Thoracic aorta (tissue), 2 donors: ENCODE measurements at regions not wholly inside any gene's neighbourhood (a gene's known extent, or its start where the extent isn't known, plus 50 kb on each side); places are given as distances from the start of the nearest gene placed in this dataset.
"Not testable (repeated sequence)": the region's sequence is repeated elsewhere in the genome, so short reads cannot be mapped to it uniquely, and the experiment has no call there.

Source experiments
- ATAC-seq: fragments of 150-250 bp; one replicate; pipeline ENCODE4 v1.8.0; 2017; ENCODE audit warnings: low read depth; ENCODE audit not compliant: insufficient number of reproducible peaks, low FRiP score
- DNase-seq: peaks from one replicate; pipeline ENCODE4 v3.0.0-alpha.2; 2020; ENCODE audit warnings: low spot score
- H3K27ac ChIP-seq, 2 donors: fragments of 200-600 bp; sonication (generic); 1 replicate in 1 of 2; 2 replicates in 1 of 2; pipeline ENCODE4 v1.5.1; 2016; ENCODE audit warnings: mild to moderate bottlenecking in 2 of 2, moderate library complexity in 2 of 2
- H3K27me3 ChIP-seq: fragments of 200-600 bp; sonication (generic); replicated peaks from 2 replicates; pipeline ENCODE4 v1.6.0; 2016; ENCODE audit warnings: mild to moderate bottlenecking; ENCODE audit not compliant: insufficient read depth
- H3K36me3 ChIP-seq: fragments of 200-600 bp; sonication (generic); one replicate; pipeline ENCODE4 v1.5.1; 2016
- H3K4me1 ChIP-seq, 2 donors: fragments of 200-600 bp; sonication (generic); 1 replicate in 1 of 2; 2 replicates in 1 of 2; pipeline versions ENCODE4 v1.5.1 to v1.6.0; 2016; ENCODE audit warnings: low read depth in 2 of 2, mild to moderate bottlenecking in 1 of 2; ENCODE audit not compliant: control insufficient read depth in 1 of 2
- H3K4me3 ChIP-seq: fragments of 200-600 bp; sonication (generic); 2 replicates; pipeline ENCODE4 v1.5.1; 2016; ENCODE audit warnings: mild to moderate bottlenecking
- H3K9me3 ChIP-seq: fragments of 200-600 bp; sonication (generic); 2 replicates; pipeline ENCODE4 v1.5.1; 2016
- TF ChIP-seq, protein P1 (sequence below): fragments of 200-600 bp; sonication (generic); IDR thresholded peaks from one replicate; pipeline ENCODE4 v1.5.1; 2019; ENCODE audit warnings: antibody characterized with exemption

DNA sequence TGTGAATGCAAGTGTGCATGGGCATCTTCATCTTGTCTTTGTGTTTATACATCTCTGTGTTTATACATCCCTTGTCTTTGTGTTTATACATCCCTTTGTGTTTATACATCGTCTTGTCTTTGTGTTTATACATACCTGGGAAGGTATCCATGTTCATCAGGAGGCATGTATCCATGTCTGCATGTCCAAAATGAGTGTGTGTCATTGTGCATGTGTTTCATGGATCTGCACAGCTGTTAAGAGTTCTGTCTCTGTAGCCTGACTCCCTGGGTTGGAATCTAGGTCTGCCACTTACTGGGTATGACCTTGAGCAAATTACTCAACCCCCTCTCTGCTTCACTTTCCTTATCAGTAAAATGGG lies 50.1 kb upstream of the SIRPA start:
- H3K36me3 ChIP-seq: no peaks in the 10 kb centered on the region
- ATAC-seq (no peak), DNase-seq (no peak)
- H3K27me3 ChIP-seq: no peaks in the 10 kb centered on the region
- peaks cover 0 to 9% of the 10 kb centered on the region in 2 donors for H3K4me1 ChIP-seq
- no peaks in the 10 kb centered on the region for H3K9me3 ChIP-seq
- H3K4me3 ChIP-seq: no peak overlapping the region
- TF ChIP-seq, protein P1, sequence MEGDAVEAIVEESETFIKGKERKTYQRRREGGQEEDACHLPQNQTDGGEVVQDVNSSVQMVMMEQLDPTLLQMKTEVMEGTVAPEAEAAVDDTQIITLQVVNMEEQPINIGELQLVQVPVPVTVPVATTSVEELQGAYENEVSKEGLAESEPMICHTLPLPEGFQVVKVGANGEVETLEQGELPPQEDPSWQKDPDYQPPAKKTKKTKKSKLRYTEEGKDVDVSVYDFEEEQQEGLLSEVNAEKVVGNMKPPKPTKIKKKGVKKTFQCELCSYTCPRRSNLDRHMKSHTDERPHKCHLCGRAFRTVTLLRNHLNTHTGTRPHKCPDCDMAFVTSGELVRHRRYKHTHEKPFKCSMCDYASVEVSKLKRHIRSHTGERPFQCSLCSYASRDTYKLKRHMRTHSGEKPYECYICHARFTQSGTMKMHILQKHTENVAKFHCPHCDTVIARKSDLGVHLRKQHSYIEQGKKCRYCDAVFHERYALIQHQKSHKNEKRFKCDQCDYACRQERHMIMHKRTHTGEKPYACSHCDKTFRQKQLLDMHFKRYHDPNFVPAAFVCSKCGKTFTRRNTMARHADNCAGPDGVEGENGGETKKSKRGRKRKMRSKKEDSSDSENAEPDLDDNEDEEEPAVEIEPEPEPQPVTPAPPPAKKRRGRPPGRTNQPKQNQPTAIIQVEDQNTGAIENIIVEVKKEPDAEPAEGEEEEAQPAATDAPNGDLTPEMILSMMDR: no peak
- H3K27ac ChIP-seq: no peak overlapping the region

DNA sequence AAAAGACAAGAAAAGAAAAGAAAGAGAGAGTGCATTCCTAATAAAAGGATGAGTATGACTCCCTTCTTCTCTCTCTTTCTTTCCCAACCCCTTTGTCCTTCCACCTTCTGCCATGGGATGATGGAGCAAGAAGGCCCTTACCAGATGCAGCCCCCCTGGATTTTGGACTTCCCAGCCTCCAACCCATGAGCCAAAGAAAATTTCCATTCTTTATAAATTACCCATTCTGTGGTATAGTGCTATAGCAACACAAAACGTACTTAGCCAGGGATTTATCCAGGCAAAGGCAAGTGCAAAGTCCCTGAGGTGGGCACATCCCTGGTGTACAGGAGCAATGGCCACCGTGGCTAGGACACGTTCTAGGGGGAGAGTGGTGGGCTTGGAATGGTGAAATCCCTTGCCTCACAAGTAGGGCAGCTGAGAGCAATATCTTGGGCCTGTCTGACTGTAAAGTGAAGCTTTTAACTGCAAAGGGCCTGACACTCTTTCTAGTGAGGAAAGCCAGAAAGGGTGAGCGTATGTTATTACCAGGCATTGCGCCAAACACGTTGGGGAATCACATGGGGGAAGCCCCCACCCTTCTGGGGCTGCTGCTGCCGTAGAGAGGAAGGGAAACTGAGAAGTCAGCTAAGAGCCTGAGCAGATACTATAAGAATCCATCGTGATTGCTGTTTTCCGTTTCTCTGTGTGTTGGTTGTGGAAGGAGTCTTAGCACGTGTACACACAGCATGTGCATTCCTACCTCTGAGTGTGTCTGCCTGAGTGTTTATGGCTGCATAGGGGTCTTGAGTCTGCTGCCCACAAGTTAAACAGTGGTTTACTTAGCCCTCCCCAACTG lies 50.7 kb upstream of the SIRPA start:
- DNase-seq (no peak), ATAC-seq (no peak)
- Histone ChIP-seq H3K36me3 (no peaks in the 10 kb centered on the region), H3K27me3 (no peaks in the 10 kb centered on the region), H3K4me3 (no peak overlapping the region), H3K4me1 (peaks cover 0 to 9% of the 10 kb centered on the region in 2 donors), H3K27ac (no peak overlapping the region), H3K9me3 (no peaks in the 10 kb centered on the region)
- TF ChIP-seq, protein P1: no peak

DNA sequence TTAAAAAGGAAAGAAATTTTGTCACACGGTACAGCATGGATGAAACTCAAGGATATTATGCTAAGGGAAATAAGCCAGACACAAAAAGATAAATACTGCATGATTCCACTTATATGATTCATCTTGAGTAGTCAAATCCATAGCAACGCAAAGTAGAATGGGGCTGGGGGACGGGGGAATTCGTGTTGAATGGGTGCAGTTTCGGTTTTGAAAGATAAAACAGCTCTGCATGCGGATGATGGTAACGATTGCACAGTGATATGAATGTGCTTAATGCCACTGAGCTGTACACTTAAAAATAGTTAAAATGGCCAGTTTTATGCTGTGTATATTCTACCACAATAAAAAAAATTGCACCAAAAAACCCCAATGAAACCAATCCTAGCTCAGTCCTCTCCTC lies 52.9 kb upstream of the SIRPA start:
- DNase-seq: no peak
- ATAC-seq: no peak
- TF ChIP-seq, protein P1: no peak
- Histone ChIP-seq H3K27ac (no peak overlapping the region), H3K9me3 (no peaks in the 10 kb centered on the region), H3K27me3 (no peaks in the 10 kb centered on the region), H3K4me1 (peaks cover 0 to 9% of the 10 kb centered on the region in 2 donors), H3K36me3 (no peaks in the 10 kb centered on the region), H3K4me3 (no peak overlapping the region)

DNA sequence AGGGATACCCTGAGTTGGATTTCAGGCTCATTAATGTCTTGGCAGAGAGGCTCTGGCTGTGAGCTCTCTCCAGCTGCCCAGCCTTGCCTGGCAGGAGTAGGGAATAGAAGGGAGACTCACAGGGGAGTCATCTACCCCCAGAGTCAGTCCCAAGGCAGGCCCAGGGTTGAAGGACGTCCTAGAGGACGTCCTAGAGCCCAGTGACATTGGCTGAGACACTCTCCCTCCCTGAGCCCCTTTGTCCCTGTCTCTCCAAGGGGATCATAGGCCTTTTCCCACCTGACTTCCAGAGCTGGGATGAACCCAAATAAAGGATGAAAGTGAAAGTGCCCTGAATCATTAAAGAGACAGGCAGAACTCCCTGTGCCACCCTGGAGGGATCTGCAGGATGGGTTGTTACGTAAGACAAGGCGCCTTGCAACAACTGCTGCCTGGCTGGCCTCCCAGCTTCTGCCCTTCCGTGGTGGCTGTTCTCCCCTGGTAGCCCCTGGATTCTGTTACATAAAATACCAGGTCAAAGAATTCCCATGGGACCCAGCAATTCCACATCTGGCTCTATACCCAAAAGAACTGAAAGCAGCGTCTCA lies 53.6 kb upstream of the SIRPA start:
- no peaks in the 10 kb centered on the region for H3K27me3 ChIP-seq
- no peak for DNase-seq
- peaks cover 0 to 9% of the 10 kb centered on the region in 2 donors for H3K4me1 ChIP-seq
- TF ChIP-seq, protein P1: no peak
- no peaks in the 10 kb centered on the region for H3K36me3 ChIP-seq
- H3K4me3 ChIP-seq: no peak overlapping the region
- no peaks in the 10 kb centered on the region for H3K9me3 ChIP-seq
- H3K27ac ChIP-seq: no peak overlapping the region
- ATAC-seq: no peak

DNA sequence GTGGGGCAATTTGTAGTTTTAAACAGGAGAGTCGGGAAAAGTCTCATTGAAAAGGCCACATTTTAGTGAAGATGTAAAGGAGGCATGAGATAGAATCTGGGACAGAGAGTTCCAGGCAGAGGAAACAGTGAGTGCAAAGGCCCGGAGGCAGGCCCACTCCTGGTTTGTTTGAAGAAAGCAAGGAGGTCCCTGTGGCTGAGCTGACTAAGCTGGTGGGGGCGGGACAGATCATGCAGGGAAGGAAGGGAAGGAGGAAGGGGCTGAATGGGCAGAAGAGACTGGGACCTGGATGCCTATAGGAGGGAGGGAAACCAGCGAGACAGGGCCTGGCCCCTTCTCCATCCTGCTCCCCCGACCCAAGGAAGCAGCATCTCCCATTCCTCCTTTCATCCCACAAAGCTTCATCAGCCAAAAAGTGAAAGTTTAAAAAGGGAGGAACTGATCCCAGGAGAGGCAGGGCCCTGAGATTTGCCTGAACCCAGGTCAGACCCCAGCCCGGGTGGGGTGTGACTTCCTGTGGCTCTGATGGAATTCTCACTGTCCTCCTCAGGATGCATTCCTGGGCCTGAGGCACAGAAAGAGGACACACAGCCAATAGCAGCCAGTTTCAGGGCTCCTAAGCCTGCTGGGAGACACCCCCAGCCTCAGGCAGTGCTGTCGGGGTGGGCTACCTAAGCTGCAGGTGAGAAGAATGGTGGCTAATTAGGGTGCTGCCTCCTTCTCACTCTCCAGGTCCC lies 54.2 kb upstream of the SIRPA start:
- H3K36me3 ChIP-seq: no peaks in the 10 kb centered on the region
- DNase-seq (no peak), ATAC-seq (no peak)
- TF ChIP-seq, protein P1: no peak
- no peak overlapping the region for H3K4me3 ChIP-seq
- peaks cover 0 to 9% of the 10 kb centered on the region in 2 donors for H3K4me1 ChIP-seq
- no peak overlapping the region for H3K27ac ChIP-seq
- H3K27me3 ChIP-seq: no peaks in the 10 kb centered on the region
- H3K9me3 ChIP-seq: no peaks in the 10 kb centered on the region

DNA sequence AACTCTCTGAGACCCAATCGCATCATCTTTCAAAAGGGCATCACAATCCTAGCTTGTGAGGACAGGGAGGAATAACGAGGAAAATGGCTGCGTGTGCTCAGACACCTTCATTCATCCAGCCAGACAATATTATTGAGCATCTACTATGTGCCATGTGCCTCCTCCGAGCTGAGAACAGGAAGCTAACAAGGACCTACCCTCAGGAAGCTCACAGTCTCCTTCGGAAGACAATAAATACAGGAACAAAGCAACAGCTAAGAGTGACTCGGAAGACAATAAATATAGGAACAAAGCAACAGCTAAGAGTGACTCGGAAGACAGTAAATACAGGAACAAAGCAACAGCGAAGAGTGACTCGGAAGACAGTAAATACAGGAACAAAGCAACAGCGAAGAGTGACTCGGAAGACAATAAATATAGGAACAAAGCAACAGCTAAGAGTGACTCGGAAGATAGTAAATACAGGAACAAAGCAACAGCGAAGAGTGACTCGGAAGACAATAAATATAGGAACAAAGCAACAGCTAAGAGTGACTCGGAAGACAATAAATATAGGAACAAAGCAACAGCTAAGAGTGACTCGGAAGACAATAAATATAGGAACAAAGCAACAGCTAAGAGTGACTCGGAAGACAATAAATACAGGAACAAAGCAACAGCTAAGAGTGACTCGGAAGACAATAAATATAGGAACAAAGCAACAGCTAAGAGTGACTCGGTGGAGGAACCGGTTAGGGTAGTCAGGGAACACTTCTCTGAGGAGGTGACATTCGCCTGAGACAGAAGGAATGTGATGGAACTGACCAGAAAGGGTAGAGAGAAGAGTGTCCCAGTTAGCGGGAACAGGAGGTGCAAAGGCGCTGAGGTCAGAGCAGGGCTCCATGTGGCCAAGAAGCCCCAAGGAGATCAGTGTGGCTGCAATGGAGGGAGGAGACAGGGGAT lies 55.6 kb upstream of the SIRPA start:
- H3K4me3 ChIP-seq, H3K27ac ChIP-seq, ATAC-seq, H3K36me3 ChIP-seq, DNase-seq, H3K9me3 ChIP-seq, H3K27me3 ChIP-seq: not testable (repeated sequence)
- peaks cover 5 to 21% of the 10 kb centered on the region in 2 donors for H3K4me1 ChIP-seq
